Renal pelvis (tissue), 1 donor: ENCODE measurements at regions not wholly inside any gene's neighbourhood (a gene's known extent, or its start where the extent isn't known, plus 50 kb on each side); places are given as distances from the start of the nearest gene placed in this dataset.

Experiments used
- DNase-seq: peaks from one replicate; pipeline ENCODE4 v3.0.0-alpha.2; 2013

- DNase-seq, result no peak
Observed at GRCh38 chr14:55938249-55938791, 179.9 kb upstream of the PELI2 start.

GRCh38 chr14:55942076-55942654, 176.0 kb upstream of the PELI2 start:
- DNase-seq, result no peak

- DNase-seq, result no peak
Observed at GRCh38 chr14:55942826-55943225, 175.4 kb upstream of the PELI2 start.

- DNase-seq, result no peak
Observed at GRCh38 chr14:55944757-55945156, 173.5 kb upstream of the PELI2 start.

- no peak for DNase-seq
Observed at GRCh38 chr14:55946231-55946630, 172.0 kb upstream of the PELI2 start.

- no peak for DNase-seq
Observed at GRCh38 chr14:55948399-55948798, 169.8 kb upstream of the PELI2 start.

- no peak for DNase-seq
Observed at GRCh38 chr14:55949708-55950107, 168.5 kb upstream of the PELI2 start.

- DNase-seq, result no peak
Observed at GRCh38 chr14:55950135-55950534, 168.1 kb upstream of the PELI2 start.

- no peak for DNase-seq
Observed at GRCh38 chr14:55951341-55952206, 166.6 kb upstream of the PELI2 start.

- DNase-seq, result no peak
Observed at GRCh38 chr14:55954108-55954507, 164.1 kb upstream of the PELI2 start.

- DNase-seq, result no peak
Observed at GRCh38 chr14:55955175-55955574, 163.0 kb upstream of the PELI2 start.

GRCh38 chr14:55957950-55958349, 160.3 kb upstream of the PELI2 start:
- DNase-seq, result no peak

GRCh38 chr14:55963295-55963694, 154.9 kb upstream of the PELI2 start:
- DNase-seq, result no peak

GRCh38 chr14:55964091-55964490, 154.1 kb upstream of the PELI2 start:
- no peak for DNase-seq

GRCh38 chr14:55964821-55965220, 153.4 kb upstream of the PELI2 start:
- DNase-seq, result no peak

- DNase-seq, result no peak
Observed at GRCh38 chr14:55965851-55966250, 152.4 kb upstream of the PELI2 start.

GRCh38 chr14:55968741-55969140, 149.5 kb upstream of the PELI2 start:
- DNase-seq, result no peak

GRCh38 chr14:55973285-55973800, 144.9 kb upstream of the PELI2 start:
- peak; percentile 73 for DNase-seq

GRCh38 chr14:55973911-55974630, 144.1 kb upstream of the PELI2 start:
- DNase-seq, result no peak

- DNase-seq, result no peak
Observed at GRCh38 chr14:55975281-55975910, 142.8 kb upstream of the PELI2 start.

GRCh38 chr14:55976219-55976618, 142.0 kb upstream of the PELI2 start:
- DNase-seq, result no peak

- no peak for DNase-seq
Observed at GRCh38 chr14:55976655-55977054, 141.6 kb upstream of the PELI2 start.
